GM12878 (cell line): ENCODE measurements at regions not wholly inside any gene's neighbourhood (a gene's known extent, or its start where the extent isn't known, plus 50 kb on each side); places are given as distances from the start of the nearest gene placed in this dataset.

Experiments
- BRCA1 ChIP-seq: IDR thresholded peaks from 2 replicates; pipeline ENCODE4 v1.6.1; 2011; ENCODE audit warnings: low read depth, low read length, improper control_type of control experiment
- MEF2A ChIP-seq: IDR thresholded peaks from 2 replicates; pipeline ENCODE4 v1.6.1; 2011; ENCODE audit warnings: low read depth, mild to moderate bottlenecking, low read length, moderate library complexity; ENCODE audit not compliant: insufficient read depth
- SMARCA5 ChIP-seq: fragments of 450-650 bp; IDR thresholded peaks from 2 replicates; pipeline ENCODE4 v1.6.1; 2017; ENCODE audit warnings: mild to moderate bottlenecking
- TARDBP ChIP-seq: IDR thresholded peaks from 2 replicates; pipeline ENCODE4 v1.6.1; 2016; ENCODE audit warnings: borderline replicate concordance
- TF ChIP-seq, protein P1 (sequence below): fragments of 450-650 bp; IDR thresholded peaks from 2 replicates; pipeline ENCODE4 v1.6.1; 2016; ENCODE audit warnings: mild to moderate bottlenecking, moderate library complexity, borderline replicate concordance
- TF ChIP-seq, protein P2 (sequence below), 3 experiments: IDR thresholded peaks in 2 of 3; conservative IDR thresholded peaks in 1 of 3; 2 replicates each; pipeline ENCODE4 v1.5.1; 2011; ENCODE audit warnings: low read depth in 3 of 3, low read length in 3 of 3, mild to moderate bottlenecking in 3 of 3, control low read depth in 2 of 3, moderate library complexity in 2 of 3, inconsistent platforms in 1 of 3, mixed read lengths in 1 of 3; ENCODE audit not compliant: control insufficient read depth in 2 of 3, insufficient read depth in 1 of 3; ENCODE audit errors: extremely low read depth in 1 of 3

DNA sequence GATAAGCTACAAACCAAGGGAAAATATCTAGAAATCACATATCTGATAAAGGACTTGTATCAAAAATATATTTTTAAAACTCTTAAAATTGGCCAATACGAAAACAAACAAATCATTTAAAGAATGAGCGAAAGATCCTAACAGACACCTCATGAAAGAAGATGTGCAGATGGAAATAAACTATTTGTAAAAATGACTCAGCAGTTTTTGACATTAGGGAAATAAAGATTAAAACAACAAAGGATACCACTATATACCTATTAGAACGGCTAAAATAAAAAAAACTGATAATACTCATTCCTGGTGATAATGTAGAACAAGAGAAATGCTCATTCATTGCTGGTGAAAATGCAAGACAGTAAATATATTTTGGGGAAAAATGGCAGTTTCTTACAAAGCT is 506.4 kb downstream of the KLHL4 start (continued):
- TF ChIP-seq, protein P1, sequence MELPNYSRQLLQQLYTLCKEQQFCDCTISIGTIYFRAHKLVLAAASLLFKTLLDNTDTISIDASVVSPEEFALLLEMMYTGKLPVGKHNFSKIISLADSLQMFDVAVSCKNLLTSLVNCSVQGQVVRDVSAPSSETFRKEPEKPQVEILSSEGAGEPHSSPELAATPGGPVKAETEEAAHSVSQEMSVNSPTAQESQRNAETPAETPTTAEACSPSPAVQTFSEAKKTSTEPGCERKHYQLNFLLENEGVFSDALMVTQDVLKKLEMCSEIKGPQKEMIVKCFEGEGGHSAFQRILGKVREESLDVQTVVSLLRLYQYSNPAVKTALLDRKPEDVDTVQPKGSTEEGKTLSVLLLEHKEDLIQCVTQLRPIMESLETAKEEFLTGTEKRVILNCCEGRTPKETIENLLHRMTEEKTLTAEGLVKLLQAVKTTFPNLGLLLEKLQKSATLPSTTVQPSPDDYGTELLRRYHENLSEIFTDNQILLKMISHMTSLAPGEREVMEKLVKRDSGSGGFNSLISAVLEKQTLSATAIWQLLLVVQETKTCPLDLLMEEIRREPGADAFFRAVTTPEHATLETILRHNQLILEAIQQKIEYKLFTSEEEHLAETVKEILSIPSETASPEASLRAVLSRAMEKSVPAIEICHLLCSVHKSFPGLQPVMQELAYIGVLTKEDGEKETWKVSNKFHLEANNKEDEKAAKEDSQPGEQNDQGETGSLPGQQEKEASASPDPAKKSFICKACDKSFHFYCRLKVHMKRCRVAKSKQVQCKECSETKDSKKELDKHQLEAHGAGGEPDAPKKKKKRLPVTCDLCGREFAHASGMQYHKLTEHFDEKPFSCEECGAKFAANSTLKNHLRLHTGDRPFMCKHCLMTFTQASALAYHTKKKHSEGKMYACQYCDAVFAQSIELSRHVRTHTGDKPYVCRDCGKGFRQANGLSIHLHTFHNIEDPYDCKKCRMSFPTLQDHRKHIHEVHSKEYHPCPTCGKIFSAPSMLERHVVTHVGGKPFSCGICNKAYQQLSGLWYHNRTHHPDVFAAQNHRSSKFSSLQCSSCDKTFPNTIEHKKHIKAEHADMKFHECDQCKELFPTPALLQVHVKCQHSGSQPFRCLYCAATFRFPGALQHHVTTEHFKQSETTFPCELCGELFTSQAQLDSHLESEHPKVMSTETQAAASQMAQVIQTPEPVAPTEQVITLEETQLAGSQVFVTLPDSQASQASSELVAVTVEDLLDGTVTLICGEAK, result no peak
- TF ChIP-seq TARDBP (no peak), BRCA1 (no peak), SMARCA5 (no peak), MEF2A (no peak)
- TF ChIP-seq, protein P2, sequence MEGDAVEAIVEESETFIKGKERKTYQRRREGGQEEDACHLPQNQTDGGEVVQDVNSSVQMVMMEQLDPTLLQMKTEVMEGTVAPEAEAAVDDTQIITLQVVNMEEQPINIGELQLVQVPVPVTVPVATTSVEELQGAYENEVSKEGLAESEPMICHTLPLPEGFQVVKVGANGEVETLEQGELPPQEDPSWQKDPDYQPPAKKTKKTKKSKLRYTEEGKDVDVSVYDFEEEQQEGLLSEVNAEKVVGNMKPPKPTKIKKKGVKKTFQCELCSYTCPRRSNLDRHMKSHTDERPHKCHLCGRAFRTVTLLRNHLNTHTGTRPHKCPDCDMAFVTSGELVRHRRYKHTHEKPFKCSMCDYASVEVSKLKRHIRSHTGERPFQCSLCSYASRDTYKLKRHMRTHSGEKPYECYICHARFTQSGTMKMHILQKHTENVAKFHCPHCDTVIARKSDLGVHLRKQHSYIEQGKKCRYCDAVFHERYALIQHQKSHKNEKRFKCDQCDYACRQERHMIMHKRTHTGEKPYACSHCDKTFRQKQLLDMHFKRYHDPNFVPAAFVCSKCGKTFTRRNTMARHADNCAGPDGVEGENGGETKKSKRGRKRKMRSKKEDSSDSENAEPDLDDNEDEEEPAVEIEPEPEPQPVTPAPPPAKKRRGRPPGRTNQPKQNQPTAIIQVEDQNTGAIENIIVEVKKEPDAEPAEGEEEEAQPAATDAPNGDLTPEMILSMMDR (IDR thresholded peaks at IDR 0.05 in 2 of 3, conservative IDR thresholded peaks at IDR 0.05 in 1 of 3; ENCODE audit: control insufficient read depth in 2 of 3, extremely low read depth in 1 of 3, insufficient read depth in 1 of 3, low read depth in 3 of 3, low read length in 3 of 3), result no peak
